GM12878 (cell line): ENCODE measurements at regions not wholly inside any gene's neighbourhood (a gene's known extent, or its start where the extent isn't known, plus 50 kb on each side); places are given as distances from the start of the nearest gene placed in this dataset.

Experiments
- ATAC-seq: fragments of 200-7000 bp; cut with Tn5 transposase; 3 replicates; pipeline ENCODE4 v1.9.1; 2020; ENCODE audit warnings: mild to moderate bottlenecking, moderate library complexity
- BruUV-seq: library from RNA; stranded (reverse); fragments of 400-500 nt; replicated peaks from 2 replicates; lab custom pipeline; 2021; lab: Mats Ljungman, UMichigan
- CTCF ChIA-PET: fragments of 300-600 bp; sonication (Branson Sonifier 250); formaldehyde crosslinking; extraction: SDS; loops from one replicate; lab custom pipeline; 2021; ENCODE audit warnings: inconsistent platforms; lab: Yijun Ruan, JAX
- POLR2A ChIA-PET: fragments of 350-600 bp; formaldehyde crosslinking; extraction: SDS; loops from one replicate; lab custom pipeline; 2021; ENCODE audit warnings: inconsistent platforms; lab: Charles Lee
- RAD21 ChIA-PET: fragments of 300-600 bp; sonication (Branson Sonifier 250); formaldehyde crosslinking; loops from one replicate; lab custom pipeline; 2023; ENCODE audit warnings: antibody characterized with exemption; ENCODE audit not compliant: unreplicated experiment; lab: Charles Lee
- SMC1A ChIA-PET: fragments of 300-600 bp; sonication (Branson Sonifier 250); formaldehyde crosslinking; loops from one replicate; lab custom pipeline; 2023; ENCODE audit not compliant: unreplicated experiment, uncharacterized antibody; lab: Charles Lee
- DNase-seq: peaks from one replicate; pipeline ENCODE4 v3.0.0-alpha.2; 2011; ENCODE audit warnings: low read depth, low spot score
- FAIRE-seq: peaks from 3 replicates; lab custom pipeline; 2011; peaks lifted over from hg19 to GRCh38; lab: Jason Lieb, UNC
- H2AFZ ChIP-seq: 2 replicates; pipeline ENCODE4 v1.6.0; 2011; ENCODE audit warnings: low read depth, low read length, control low read depth; ENCODE audit not compliant: control insufficient read depth
- H3K27ac ChIP-seq: 2 replicates; pipeline ENCODE4 v1.5.1; 2011; ENCODE audit warnings: control low read depth; ENCODE audit not compliant: control insufficient read depth, insufficient read depth
- H3K27me3 ChIP-seq, 2 experiments: replicated peaks in 1 of 2; 2 replicates each; pipeline versions ENCODE4 v1.6.0 to v1.6.1; 2011; ENCODE audit warnings: low read length in 1 of 2; ENCODE audit not compliant: control insufficient read depth in 2 of 2, insufficient read depth in 2 of 2
- H3K36me3 ChIP-seq, 2 experiments: 2 replicates each; pipeline ENCODE4 v1.5.1; 2011; ENCODE audit warnings: low read length in 1 of 2; ENCODE audit not compliant: control insufficient read depth in 2 of 2, insufficient read depth in 2 of 2
- H3K4me1 ChIP-seq: 2 replicates; pipeline ENCODE4 v1.6.1; 2011; ENCODE audit warnings: mild to moderate bottlenecking, low read length, moderate library complexity, mixed read lengths; ENCODE audit not compliant: control insufficient read depth, insufficient read depth
- H3K4me2 ChIP-seq: 2 replicates; pipeline ENCODE4 v1.6.0; 2011; ENCODE audit warnings: control low read depth; ENCODE audit not compliant: control insufficient read depth, insufficient read depth
- H3K4me3 ChIP-seq: fragments of 200-600 bp; sonication (generic); 2 replicates; pipeline ENCODE4 v1.5.1; 2016
- H3K79me2 ChIP-seq: 2 replicates; pipeline ENCODE4 v1.6.0; 2011; ENCODE audit warnings: low read length; ENCODE audit not compliant: control insufficient read depth, insufficient read depth
- H3K9ac ChIP-seq: 2 replicates; pipeline ENCODE4 v1.8.0; 2011; ENCODE audit warnings: low read length, control low read depth, mixed read lengths; ENCODE audit not compliant: control insufficient read depth, insufficient read depth
- H3K9me3 ChIP-seq: replicated peaks from 3 replicates; pipeline ENCODE4 v1.5.1; 2011; ENCODE audit warnings: mild to moderate bottlenecking, low read length; ENCODE audit not compliant: control insufficient read depth, insufficient read depth
- H4K20me1 ChIP-seq: 2 replicates; pipeline ENCODE4 v1.6.0; 2011; ENCODE audit not compliant: control insufficient read depth, insufficient read depth
- ASH2L ChIP-seq: fragments of 300-600, 200-600 bp; sonication (generic); IDR thresholded peaks from 2 replicates; pipeline ENCODE4 v1.6.1; 2017; ENCODE audit warnings: low read depth, mild to moderate bottlenecking, borderline replicate concordance
- CTCF ChIP-seq, 3 experiments: IDR thresholded peaks in 2 of 3; conservative IDR thresholded peaks in 1 of 3; 2 replicates each; pipeline ENCODE4 v1.5.1; 2011; ENCODE audit warnings: low read depth in 3 of 3, low read length in 3 of 3, mild to moderate bottlenecking in 3 of 3, control low read depth in 2 of 3, moderate library complexity in 2 of 3, inconsistent platforms in 1 of 3, mixed read lengths in 1 of 3; ENCODE audit not compliant: control insufficient read depth in 2 of 3, insufficient read depth in 1 of 3; ENCODE audit errors: extremely low read depth in 1 of 3
- RAD21 ChIP-seq: IDR thresholded peaks from 2 replicates; pipeline ENCODE4 v1.6.1; 2011; ENCODE audit warnings: mild to moderate bottlenecking, low read depth, low read length, moderate library complexity; ENCODE audit not compliant: insufficient read depth
- SMC3 ChIP-seq: IDR thresholded peaks from 2 replicates; pipeline ENCODE4 v1.6.1; 2011; ENCODE audit warnings: low read length, improper control_type of control experiment, borderline replicate concordance
- WGBS: methylation state at CpG from one replicate; pipeline ENCODE4 v1.1.6; 2016; ENCODE audit warnings: low lambda C conversion rate; ENCODE audit not compliant: insufficient replicate concordance, insufficient coverage; ENCODE audit errors: missing lambda C conversion rate; 5-methylcytosine and 5-hydroxymethylcytosine counted together
- in situ Hi-C: fragments of 300-500 bp; cut with MboI; formaldehyde crosslinking; loops from 9 replicates; pipeline ENCODE4 v1.14.3; 2018; ENCODE audit warnings: mixed read lengths
- intact Hi-C: fragments of 100-400 bp; cut with micrococcal nuclease; formaldehyde crosslinking; loops from one replicate; pipeline ENCODE4 v1.14.2; 2022; ENCODE audit not compliant: unreplicated experiment
- TF ChIP-seq, protein P1 (sequence below): fragments of 150-350 bp; IDR thresholded peaks from 2 replicates; pipeline ENCODE4 v1.6.1; 2016; ENCODE audit warnings: low read depth, low read length

GRCh38 chr7:52017802-52018679, 701.4 kb upstream of the COBL start:
- ChIA-PET POLR2A (no interaction called here), RAD21 (no interaction called here), SMC1A (no interaction called here), CTCF (interaction anchor here (0.6 to 1.4 kb wide), 10 partner anchors 8 to 587 kb away, joined by 3 to 5 read pairs (median 3); no protein-coding TSS in a partner anchor)
- DNase-seq: no peak
- no peak overlapping the region for H3K9ac ChIP-seq
- BruUV-seq: no TSS peak
- WGBS: 21% methylated on average over 8 of the region's 8 CpGs
- no peaks in the 10 kb centered on the region for H4K20me1 ChIP-seq
- no peaks in the 10 kb centered on the region for H3K36me3 ChIP-seq
- peak; percentile 28; the same call in 1 of the 2 replicates for TF ChIP-seq SMC3
- TF ChIP-seq ASH2L: no peak
- TF ChIP-seq CTCF (IDR thresholded peaks at IDR 0.05 in 2 of 3, conservative IDR thresholded peaks at IDR 0.05 in 1 of 3; ENCODE audit: control insufficient read depth in 2 of 3, extremely low read depth in 1 of 3, insufficient read depth in 1 of 3, low read depth in 3 of 3, low read length in 3 of 3): peak; percentile 19 to 46 (median 35); a peak in 3 of 6 replicates
- TF ChIP-seq RAD21: peak; percentile 26; the same call in 1 of the 2 replicates
- TF ChIP-seq, protein P1, sequence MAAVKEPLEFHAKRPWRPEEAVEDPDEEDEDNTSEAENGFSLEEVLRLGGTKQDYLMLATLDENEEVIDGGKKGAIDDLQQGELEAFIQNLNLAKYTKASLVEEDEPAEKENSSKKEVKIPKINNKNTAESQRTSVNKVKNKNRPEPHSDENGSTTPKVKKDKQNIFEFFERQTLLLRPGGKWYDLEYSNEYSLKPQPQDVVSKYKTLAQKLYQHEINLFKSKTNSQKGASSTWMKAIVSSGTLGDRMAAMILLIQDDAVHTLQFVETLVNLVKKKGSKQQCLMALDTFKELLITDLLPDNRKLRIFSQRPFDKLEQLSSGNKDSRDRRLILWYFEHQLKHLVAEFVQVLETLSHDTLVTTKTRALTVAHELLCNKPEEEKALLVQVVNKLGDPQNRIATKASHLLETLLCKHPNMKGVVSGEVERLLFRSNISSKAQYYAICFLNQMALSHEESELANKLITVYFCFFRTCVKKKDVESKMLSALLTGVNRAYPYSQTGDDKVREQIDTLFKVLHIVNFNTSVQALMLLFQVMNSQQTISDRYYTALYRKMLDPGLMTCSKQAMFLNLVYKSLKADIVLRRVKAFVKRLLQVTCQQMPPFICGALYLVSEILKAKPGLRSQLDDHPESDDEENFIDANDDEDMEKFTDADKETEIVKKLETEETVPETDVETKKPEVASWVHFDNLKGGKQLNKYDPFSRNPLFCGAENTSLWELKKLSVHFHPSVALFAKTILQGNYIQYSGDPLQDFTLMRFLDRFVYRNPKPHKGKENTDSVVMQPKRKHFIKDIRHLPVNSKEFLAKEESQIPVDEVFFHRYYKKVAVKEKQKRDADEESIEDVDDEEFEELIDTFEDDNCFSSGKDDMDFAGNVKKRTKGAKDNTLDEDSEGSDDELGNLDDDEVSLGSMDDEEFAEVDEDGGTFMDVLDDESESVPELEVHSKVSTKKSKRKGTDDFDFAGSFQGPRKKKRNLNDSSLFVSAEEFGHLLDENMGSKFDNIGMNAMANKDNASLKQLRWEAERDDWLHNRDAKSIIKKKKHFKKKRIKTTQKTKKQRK: no peak
- no peaks in the 10 kb centered on the region for H3K27me3 ChIP-seq
- in situ Hi-C loops: no loop called here
- H3K9me3 ChIP-seq: no peaks in the 10 kb centered on the region
- intact Hi-C loops: no loop called here
- no peak overlapping the region for H3K27ac ChIP-seq
- FAIRE-seq: no peak
- H2AFZ ChIP-seq: no peak overlapping the region
- no peak overlapping the region for H3K4me3 ChIP-seq
- no peak overlapping the region for H3K4me2 ChIP-seq
- ATAC-seq: peak; percentile 75
- H3K79me2 ChIP-seq: no peaks in the 10 kb centered on the region
- no peaks in the 10 kb centered on the region for H3K4me1 ChIP-seq
